ENCODE measurements at regions not wholly inside any gene's neighbourhood (a gene's known extent, or its start where the extent isn't known, plus 50 kb on each side); places are given as distances from the start of the nearest gene placed in this dataset.

GRCh38 chr10:33091201-33091600 is 133.2 kb upstream of the ITGB1 start:
- Mint-ChIP-seq H3K4me3 (ENCODE audit: unreplicated experiment) (no peak overlapping the region), H3K27ac (ENCODE audit: low read depth, unreplicated experiment) (no peak overlapping the region), H3K27me3 (ENCODE audit: insufficient read depth, unreplicated experiment) (no peaks in the 10 kb centered on the region), H3K4me1 (ENCODE audit: insufficient read depth, unreplicated experiment) (no peaks in the 10 kb centered on the region), H3K9me3 (ENCODE audit: unreplicated experiment) (no peaks in the 10 kb centered on the region), H3K36me3 (ENCODE audit: insufficient read depth, unreplicated experiment) (no peaks in the 10 kb centered on the region)
- BruUV-seq (replicated peaks), result no TSS peak
- POLR2A ChIA-PET, result interaction anchor here (1.4 kb wide), 1 partner anchor 18 kb away, joined by 3 read pairs; no protein-coding TSS in a partner anchor
- TF ChIP-seq CTCF (IDR thresholded peaks at IDR 0.05; ENCODE audit: unreplicated experiment), result no peak
- CTCF ChIA-PET, result interaction anchor here (1.2 kb wide), 1 partner anchor 11 kb away, joined by 3 read pairs; no protein-coding TSS in a partner anchor
- intact Hi-C loops (cut with micrococcal nuclease), result no loop called here
- DNase-seq (ENCODE audit: unreplicated experiment), result no peak

DNA sequence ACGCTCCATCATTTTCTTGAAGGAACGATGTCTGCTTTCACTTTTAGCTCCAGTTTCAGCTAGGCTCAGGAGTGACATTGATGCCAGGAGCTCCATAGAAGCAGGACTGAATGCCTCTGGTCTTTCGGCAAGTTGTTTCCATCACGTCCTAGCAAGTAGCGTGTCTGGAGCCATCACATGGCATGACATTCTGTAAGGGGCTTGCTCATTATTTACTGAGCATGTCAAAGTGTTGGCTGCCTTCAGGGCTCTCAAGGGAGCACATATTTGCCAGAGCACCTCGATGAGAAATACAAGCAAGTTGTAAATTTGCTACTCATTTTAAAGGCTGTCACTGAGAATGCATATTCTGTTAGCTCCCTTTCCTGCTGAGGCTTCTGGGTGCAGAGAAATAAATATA is 131.0 kb upstream of the ITGB1 start:
- Mint-ChIP-seq H3K4me1 (ENCODE audit: insufficient read depth, unreplicated experiment) (no peaks in the 10 kb centered on the region), H3K9me3 (ENCODE audit: unreplicated experiment) (no peaks in the 10 kb centered on the region), H3K27me3 (ENCODE audit: insufficient read depth, unreplicated experiment) (no peaks in the 10 kb centered on the region), H3K36me3 (ENCODE audit: insufficient read depth, unreplicated experiment) (no peaks in the 10 kb centered on the region), H3K4me3 (ENCODE audit: unreplicated experiment) (no peak overlapping the region), H3K27ac (ENCODE audit: low read depth, unreplicated experiment) (peak overlapping the region; percentile 39)
- POLR2A ChIA-PET, result no interaction called here
- CTCF ChIA-PET, result interaction anchor here (0.5 to 0.6 kb wide), 2 partner anchors 35 to 78 kb away, joined by 3 read pairs; no protein-coding TSS in a partner anchor
- BruUV-seq (replicated peaks), result no TSS peak
- intact Hi-C loops (cut with micrococcal nuclease), result no loop called here
- no peak for DNase-seq (ENCODE audit: unreplicated experiment)
- TF ChIP-seq CTCF (IDR thresholded peaks at IDR 0.05; ENCODE audit: unreplicated experiment), result no peak

GRCh38 chr10:33087922-33088321 is 129.9 kb upstream of the ITGB1 start:
- DNase-seq (ENCODE audit: unreplicated experiment), result no peak
- Mint-ChIP-seq H3K9me3 (ENCODE audit: unreplicated experiment) (no peaks in the 10 kb centered on the region), H3K27ac (ENCODE audit: low read depth, unreplicated experiment) (no peak overlapping the region), H3K27me3 (ENCODE audit: insufficient read depth, unreplicated experiment) (no peaks in the 10 kb centered on the region), H3K4me3 (ENCODE audit: unreplicated experiment) (no peak overlapping the region), H3K4me1 (ENCODE audit: insufficient read depth, unreplicated experiment) (no peaks in the 10 kb centered on the region), H3K36me3 (ENCODE audit: insufficient read depth, unreplicated experiment) (no peaks in the 10 kb centered on the region)
- ChIA-PET POLR2A (no interaction called here), CTCF (no interaction called here)
- TF ChIP-seq CTCF (IDR thresholded peaks at IDR 0.05; ENCODE audit: unreplicated experiment), result no peak
- intact Hi-C loops (cut with micrococcal nuclease), result no loop called here
- BruUV-seq (replicated peaks), result no TSS peak

DNA sequence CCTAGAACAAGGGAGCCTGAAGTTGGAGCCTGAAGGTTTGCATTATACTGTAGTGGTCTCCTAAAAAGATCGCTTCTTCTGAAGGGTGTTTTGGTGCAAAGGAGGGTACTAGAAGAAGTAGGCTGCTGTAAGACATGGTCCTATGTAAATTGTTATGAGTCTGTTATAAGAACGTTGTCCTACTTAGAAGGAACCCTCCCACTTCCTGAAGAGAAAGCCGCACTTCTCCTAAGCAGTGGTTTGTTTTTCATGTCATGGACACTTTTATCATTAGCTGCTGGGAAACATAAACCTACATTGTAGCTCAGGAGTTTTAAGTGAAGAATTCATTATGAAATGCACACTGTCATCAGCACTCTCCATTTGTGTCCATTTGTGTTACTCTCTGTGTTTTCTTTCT is 129.1 kb upstream of the ITGB1 start:
- ChIA-PET CTCF (no interaction called here), POLR2A (no interaction called here)
- no peak for TF ChIP-seq CTCF (IDR thresholded peaks at IDR 0.05; ENCODE audit: unreplicated experiment)
- DNase-seq (ENCODE audit: unreplicated experiment), result no peak
- no peak overlapping the region for H3K4me3 Mint-ChIP-seq (ENCODE audit: unreplicated experiment)
- no peaks in the 10 kb centered on the region for H3K36me3 Mint-ChIP-seq (ENCODE audit: insufficient read depth, unreplicated experiment)
- no peaks in the 10 kb centered on the region for H3K27me3 Mint-ChIP-seq (ENCODE audit: insufficient read depth, unreplicated experiment)
- H3K9me3 Mint-ChIP-seq (ENCODE audit: unreplicated experiment), result no peaks in the 10 kb centered on the region
- intact Hi-C loops (cut with micrococcal nuclease), result no loop called here
- BruUV-seq (replicated peaks), result no TSS peak
- H3K27ac Mint-ChIP-seq (ENCODE audit: low read depth, unreplicated experiment), result no peak overlapping the region
- no peaks in the 10 kb centered on the region for H3K4me1 Mint-ChIP-seq (ENCODE audit: insufficient read depth, unreplicated experiment)

Data from MCF 10A (cell line).